WTC11 (cell line): ENCODE measurements at regions not wholly inside any gene's neighbourhood (a gene's known extent, or its start where the extent isn't known, plus 50 kb on each side); places are given as distances from the start of the nearest gene placed in this dataset.

Experiments used
- ATAC-seq: fragments of 200-7000 bp; cut with Tn5 transposase; 2 replicates; pipeline ENCODE4 v1.10.0; 2021; ENCODE audit warnings: mild to moderate bottlenecking, moderate library complexity
- CTCF ChIA-PET: fragments of 300-600 bp; sonication (Branson Sonifier 250); formaldehyde crosslinking; loops from one replicate; lab custom pipeline; 2021; ENCODE audit warnings: antibody characterized with exemption; lab: Charles Lee
- POLR2A ChIA-PET: fragments of 350-600 bp; sonication (Branson Sonifier 250); formaldehyde crosslinking; loops from one replicate; lab custom pipeline; 2021; ENCODE audit warnings: antibody characterized with exemption; lab: Charles Lee
- DNase-seq: peaks from one replicate; pipeline ENCODE4 v3.0.0; 2021; ENCODE audit warnings: low spot score
- H3K27ac Mint-ChIP-seq: 2 replicates; pipeline ENCODE4 v1.8.0; 2021; ENCODE audit warnings: mixed read lengths
- H3K27me3 Mint-ChIP-seq: 2 replicates; pipeline ENCODE4 v1.8.0; 2021; ENCODE audit warnings: low read depth, mild to moderate bottlenecking, moderate library complexity, mixed read lengths
- H3K36me3 Mint-ChIP-seq: 2 replicates; pipeline ENCODE4 v1.8.0; 2021; ENCODE audit warnings: mixed read lengths
- H3K4me1 Mint-ChIP-seq: 2 replicates; pipeline ENCODE4 v1.8.0; 2022; ENCODE audit warnings: mixed read lengths
- H3K4me3 Mint-ChIP-seq: 2 replicates; pipeline ENCODE4 v1.8.0; 2021; ENCODE audit warnings: mild to moderate bottlenecking, moderate library complexity, mixed read lengths
- H3K9me3 Mint-ChIP-seq: 2 replicates; pipeline ENCODE4 v1.8.0; 2021; ENCODE audit warnings: mixed read lengths
- ELF4 ChIP-seq: sonication (generic); formaldehyde crosslinking; IDR thresholded peaks from 2 replicates; pipeline ENCODE4 v1.8.1; 2022; ENCODE audit warnings: low read depth, mild to moderate bottlenecking, moderate library complexity, missing genetic modification reagents
- ETV6 ChIP-seq: sonication (generic); formaldehyde crosslinking; IDR thresholded peaks from 2 replicates; pipeline ENCODE4 v1.8.1; 2022; ENCODE audit warnings: mild to moderate bottlenecking, missing genetic modification reagents
- FOXP4 ChIP-seq: sonication (generic); formaldehyde crosslinking; IDR thresholded peaks from 2 replicates; pipeline ENCODE4 v1.8.0; 2022; ENCODE audit warnings: mild to moderate bottlenecking, missing genetic modification reagents
- KAT7 ChIP-seq: sonication (generic); formaldehyde crosslinking; IDR thresholded peaks from 2 replicates; pipeline ENCODE4 v1.8.1; 2023; ENCODE audit warnings: missing genetic modification reagents, mild to moderate bottlenecking, borderline replicate concordance
- OVOL2 ChIP-seq: fragments of 250-450 bp; sonication (Bioruptor Pico); IDR thresholded peaks from 2 replicates; pipeline ENCODE4 v1.9.0; 2021; ENCODE audit warnings: mild to moderate bottlenecking, borderline replicate concordance
- PRDM15 ChIP-seq: sonication (generic); formaldehyde crosslinking; IDR thresholded peaks from 2 replicates; pipeline ENCODE4 v1.8.0; 2022; ENCODE audit warnings: missing genetic modification reagents
- RELA ChIP-seq: sonication (generic); formaldehyde crosslinking; IDR thresholded peaks from 2 replicates; pipeline ENCODE4 v1.8.1; 2022; ENCODE audit warnings: missing genetic modification reagents, mild to moderate bottlenecking, borderline replicate concordance
- ZNF219 ChIP-seq: sonication (generic); formaldehyde crosslinking; IDR thresholded peaks from 2 replicates; pipeline ENCODE4 v1.8.0; 2023; ENCODE audit warnings: missing genetic modification reagents, mild to moderate bottlenecking, borderline replicate concordance
- ZNF263 ChIP-seq: sonication (generic); formaldehyde crosslinking; IDR thresholded peaks from 2 replicates; pipeline ENCODE4 v1.8.1; 2022; ENCODE audit warnings: low read depth, mild to moderate bottlenecking, moderate library complexity, missing genetic modification reagents
- ZNF423 ChIP-seq: fragments of 250-450 bp; sonication (Bioruptor Pico); IDR thresholded peaks from 2 replicates; pipeline ENCODE4 v2.1.2; 2022; ENCODE audit warnings: mild to moderate bottlenecking, moderate library complexity
- TF ChIP-seq, protein P1 (sequence below): sonication (generic); formaldehyde crosslinking; conservative IDR thresholded peaks from 2 replicates; pipeline ENCODE4 v1.8.1; 2022; ENCODE audit warnings: mild to moderate bottlenecking, missing genetic modification reagents
- TF ChIP-seq, protein P2 (sequence below): sonication (generic); formaldehyde crosslinking; IDR thresholded peaks from 2 replicates; pipeline ENCODE4 v1.8.1; 2022; ENCODE audit warnings: mild to moderate bottlenecking, missing genetic modification reagents, moderate library complexity, borderline replicate concordance
- TF ChIP-seq, protein P3 (sequence below): sonication (generic); formaldehyde crosslinking; IDR thresholded peaks from 2 replicates; pipeline ENCODE4 v1.8.0; 2023; ENCODE audit warnings: missing genetic modification reagents, mild to moderate bottlenecking, borderline replicate concordance
- TF ChIP-seq, protein P4 (sequence below): sonication (generic); formaldehyde crosslinking; IDR thresholded peaks from 2 replicates; pipeline ENCODE4 v1.8.1; 2022; ENCODE audit warnings: mild to moderate bottlenecking, moderate library complexity, missing genetic modification reagents
- TF ChIP-seq, protein P5 (sequence below): sonication (generic); formaldehyde crosslinking; IDR thresholded peaks from 2 replicates; pipeline ENCODE4 v1.8.0; 2023; ENCODE audit warnings: missing genetic modification reagents

DNA sequence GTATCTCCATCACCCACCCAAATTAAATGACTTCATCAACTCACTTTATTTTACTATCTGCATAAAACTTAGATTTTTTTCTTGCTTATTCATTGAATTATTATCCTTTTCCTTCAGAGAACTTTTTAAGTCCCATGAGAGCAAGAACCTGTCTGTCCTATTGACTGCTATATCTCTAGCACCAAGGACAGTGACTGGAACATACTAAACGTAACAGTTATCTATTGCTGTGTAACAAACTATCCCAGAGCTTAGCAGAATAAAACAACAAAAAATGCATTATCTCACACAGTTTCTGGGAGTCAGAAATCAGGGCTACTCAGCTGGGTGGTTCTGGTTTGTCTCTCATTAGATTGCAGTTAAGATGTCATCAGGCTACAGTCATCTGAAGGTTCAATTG, 401.7 kb upstream of the AUTS2 start:
- POLR2A ChIA-PET, result no interaction called here
- DNase-seq (no peak), ATAC-seq (no peak)
- H3K9me3 Mint-ChIP-seq, result peaks cover 55% of the 10 kb centered on the region
- peaks cover 3% of the 10 kb centered on the region; the same call in 1 of the 2 replicates for H3K27me3 Mint-ChIP-seq
- H3K36me3 Mint-ChIP-seq, result 0 out of 2 replicates have a peak, but pooled peaks cover 2% of the 10 kb centered on the region
- TF ChIP-seq, protein P1, sequence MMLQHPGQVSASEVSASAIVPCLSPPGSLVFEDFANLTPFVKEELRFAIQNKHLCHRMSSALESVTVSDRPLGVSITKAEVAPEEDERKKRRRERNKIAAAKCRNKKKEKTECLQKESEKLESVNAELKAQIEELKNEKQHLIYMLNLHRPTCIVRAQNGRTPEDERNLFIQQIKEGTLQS (CRISPR knock-in tag), result no peak
- TF ChIP-seq ZNF263 (CRISPR knock-in tag) (no peak), PRDM15 (CRISPR knock-in tag) (no peak), ELF4 (CRISPR knock-in tag) (no peak), RELA (CRISPR knock-in tag) (no peak), KAT7 (no peak)
- TF ChIP-seq, protein P2, sequence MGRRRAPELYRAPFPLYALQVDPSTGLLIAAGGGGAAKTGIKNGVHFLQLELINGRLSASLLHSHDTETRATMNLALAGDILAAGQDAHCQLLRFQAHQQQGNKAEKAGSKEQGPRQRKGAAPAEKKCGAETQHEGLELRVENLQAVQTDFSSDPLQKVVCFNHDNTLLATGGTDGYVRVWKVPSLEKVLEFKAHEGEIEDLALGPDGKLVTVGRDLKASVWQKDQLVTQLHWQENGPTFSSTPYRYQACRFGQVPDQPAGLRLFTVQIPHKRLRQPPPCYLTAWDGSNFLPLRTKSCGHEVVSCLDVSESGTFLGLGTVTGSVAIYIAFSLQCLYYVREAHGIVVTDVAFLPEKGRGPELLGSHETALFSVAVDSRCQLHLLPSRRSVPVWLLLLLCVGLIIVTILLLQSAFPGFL (CRISPR knock-in tag), result no peak
- TF ChIP-seq, protein P3, sequence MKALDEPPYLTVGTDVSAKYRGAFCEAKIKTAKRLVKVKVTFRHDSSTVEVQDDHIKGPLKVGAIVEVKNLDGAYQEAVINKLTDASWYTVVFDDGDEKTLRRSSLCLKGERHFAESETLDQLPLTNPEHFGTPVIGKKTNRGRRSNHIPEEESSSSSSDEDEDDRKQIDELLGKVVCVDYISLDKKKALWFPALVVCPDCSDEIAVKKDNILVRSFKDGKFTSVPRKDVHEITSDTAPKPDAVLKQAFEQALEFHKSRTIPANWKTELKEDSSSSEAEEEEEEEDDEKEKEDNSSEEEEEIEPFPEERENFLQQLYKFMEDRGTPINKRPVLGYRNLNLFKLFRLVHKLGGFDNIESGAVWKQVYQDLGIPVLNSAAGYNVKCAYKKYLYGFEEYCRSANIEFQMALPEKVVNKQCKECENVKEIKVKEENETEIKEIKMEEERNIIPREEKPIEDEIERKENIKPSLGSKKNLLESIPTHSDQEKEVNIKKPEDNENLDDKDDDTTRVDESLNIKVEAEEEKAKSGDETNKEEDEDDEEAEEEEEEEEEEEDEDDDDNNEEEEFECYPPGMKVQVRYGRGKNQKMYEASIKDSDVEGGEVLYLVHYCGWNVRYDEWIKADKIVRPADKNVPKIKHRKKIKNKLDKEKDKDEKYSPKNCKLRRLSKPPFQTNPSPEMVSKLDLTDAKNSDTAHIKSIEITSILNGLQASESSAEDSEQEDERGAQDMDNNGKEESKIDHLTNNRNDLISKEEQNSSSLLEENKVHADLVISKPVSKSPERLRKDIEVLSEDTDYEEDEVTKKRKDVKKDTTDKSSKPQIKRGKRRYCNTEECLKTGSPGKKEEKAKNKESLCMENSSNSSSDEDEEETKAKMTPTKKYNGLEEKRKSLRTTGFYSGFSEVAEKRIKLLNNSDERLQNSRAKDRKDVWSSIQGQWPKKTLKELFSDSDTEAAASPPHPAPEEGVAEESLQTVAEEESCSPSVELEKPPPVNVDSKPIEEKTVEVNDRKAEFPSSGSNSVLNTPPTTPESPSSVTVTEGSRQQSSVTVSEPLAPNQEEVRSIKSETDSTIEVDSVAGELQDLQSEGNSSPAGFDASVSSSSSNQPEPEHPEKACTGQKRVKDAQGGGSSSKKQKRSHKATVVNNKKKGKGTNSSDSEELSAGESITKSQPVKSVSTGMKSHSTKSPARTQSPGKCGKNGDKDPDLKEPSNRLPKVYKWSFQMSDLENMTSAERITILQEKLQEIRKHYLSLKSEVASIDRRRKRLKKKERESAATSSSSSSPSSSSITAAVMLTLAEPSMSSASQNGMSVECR (CRISPR knock-in tag), result no peak
- TF ChIP-seq, protein P4, sequence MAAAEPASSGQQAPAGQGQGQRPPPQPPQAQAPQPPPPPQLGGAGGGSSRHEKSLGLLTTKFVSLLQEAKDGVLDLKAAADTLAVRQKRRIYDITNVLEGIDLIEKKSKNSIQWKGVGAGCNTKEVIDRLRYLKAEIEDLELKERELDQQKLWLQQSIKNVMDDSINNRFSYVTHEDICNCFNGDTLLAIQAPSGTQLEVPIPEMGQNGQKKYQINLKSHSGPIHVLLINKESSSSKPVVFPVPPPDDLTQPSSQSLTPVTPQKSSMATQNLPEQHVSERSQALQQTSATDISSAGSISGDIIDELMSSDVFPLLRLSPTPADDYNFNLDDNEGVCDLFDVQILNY (CRISPR knock-in tag), result no peak
- no peaks in the 10 kb centered on the region for H3K4me1 Mint-ChIP-seq
- H3K27ac Mint-ChIP-seq, result no peak overlapping the region
- no peak overlapping the region for H3K4me3 Mint-ChIP-seq
- CTCF ChIA-PET, result no interaction called here

GRCh38 chr7:69198250-69198649, 400.0 kb upstream of the AUTS2 start:
- peaks cover 3% of the 10 kb centered on the region; the same call in 1 of the 2 replicates for H3K27me3 Mint-ChIP-seq
- no peaks in the 10 kb centered on the region for H3K4me1 Mint-ChIP-seq
- no peak overlapping the region for H3K27ac Mint-ChIP-seq
- no peak overlapping the region for H3K4me3 Mint-ChIP-seq
- peaks cover 58% of the 10 kb centered on the region for H3K9me3 Mint-ChIP-seq
- POLR2A ChIA-PET, result no interaction called here
- 0 out of 2 replicates have a peak, but pooled peaks cover 2% of the 10 kb centered on the region for H3K36me3 Mint-ChIP-seq
- DNase-seq (no peak), ATAC-seq (no peak)
- CTCF ChIA-PET, result no interaction called here
- TF ChIP-seq, protein P5, sequence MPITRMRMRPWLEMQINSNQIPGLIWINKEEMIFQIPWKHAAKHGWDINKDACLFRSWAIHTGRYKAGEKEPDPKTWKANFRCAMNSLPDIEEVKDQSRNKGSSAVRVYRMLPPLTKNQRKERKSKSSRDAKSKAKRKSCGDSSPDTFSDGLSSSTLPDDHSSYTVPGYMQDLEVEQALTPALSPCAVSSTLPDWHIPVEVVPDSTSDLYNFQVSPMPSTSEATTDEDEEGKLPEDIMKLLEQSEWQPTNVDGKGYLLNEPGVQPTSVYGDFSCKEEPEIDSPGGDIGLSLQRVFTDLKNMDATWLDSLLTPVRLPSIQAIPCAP (CRISPR knock-in tag), result no peak
- TF ChIP-seq, protein P3 (CRISPR knock-in tag), result no peak
- TF ChIP-seq ETV6, result no peak
- TF ChIP-seq ZNF219 (CRISPR knock-in tag), result no peak
- no peak for TF ChIP-seq FOXP4
- no peak for TF ChIP-seq ZNF423 (CRISPR knock-in tag)
- TF ChIP-seq OVOL2 (CRISPR knock-in tag), result no peak
